Adrenal gland (tissue), 5 donors: ENCODE measurements at regions not wholly inside any gene's neighbourhood (a gene's known extent, or its start where the extent isn't known, plus 50 kb on each side); places are given as distances from the start of the nearest gene placed in this dataset.

Source experiments
- CTCF ChIP-seq, 6 experiments: fragments of 450-650 bp in 4 of 6; fragments of 200-600 bp in 2 of 6; sonication (generic) in 1 of 6; IDR thresholded peaks; 1 replicate in 5 of 6; 2 replicates in 1 of 6; pipeline versions ENCODE4 v1.5.1 to v1.8.0; 2016 to 2021; ENCODE audit warnings: antibody characterized with exemption in 6 of 6, mild to moderate bottlenecking in 2 of 6, moderate library complexity in 1 of 6
- POLR2A ChIP-seq, 2 donors: fragments of 450-650 bp; IDR thresholded peaks; one replicate each; pipeline ENCODE4 v1.6.1; 2017; ENCODE audit warnings: antibody characterized with exemption in 2 of 2, mild to moderate bottlenecking in 2 of 2, moderate library complexity in 1 of 2
- donor health status: DM: no; HTN: no; CAD: no.

- TF ChIP-seq CTCF (IDR thresholded peaks at IDR 0.05): no peak
- TF ChIP-seq POLR2A (IDR thresholded peaks at IDR 0.05): no peak
Measured at GRCh38 chr3:147538034-147538433, 128.9 kb downstream of the ZIC1 start.
